ENCODE measurements at regions not wholly inside any gene's neighbourhood (a gene's known extent, or its start where the extent isn't known, plus 50 kb on each side); places are given as distances from the start of the nearest gene placed in this dataset.

GRCh38 chr10:123611243-123611642 lies 54.9 kb upstream of the GPR26 start:
- no peak for ATAC-seq (replicated peaks)
- Mint-ChIP-seq H3K4me3 (no peak overlapping the region), H3K27ac (no peak overlapping the region), H3K9me3 (no peaks in the 10 kb centered on the region), H3K4me1 (no peaks in the 10 kb centered on the region), H3K27me3 (peaks cover 17% of the 10 kb centered on the region), H3K36me3 (ENCODE audit: low read depth) (no peaks in the 10 kb centered on the region)

- peaks cover 15% of the 10 kb centered on the region for H3K27me3 Mint-ChIP-seq
- ATAC-seq (replicated peaks), result no peak
- no peak overlapping the region for H3K4me3 Mint-ChIP-seq
- H3K36me3 Mint-ChIP-seq (ENCODE audit: low read depth), result no peaks in the 10 kb centered on the region
- H3K9me3 Mint-ChIP-seq, result no peaks in the 10 kb centered on the region
- H3K27ac Mint-ChIP-seq, result no peak overlapping the region
- no peaks in the 10 kb centered on the region for H3K4me1 Mint-ChIP-seq
These were observed 54.3 kb upstream of the GPR26 start for GRCh38 chr10:123611876-123612275.

GRCh38 chr10:123613346-123613850 lies 52.8 kb upstream of the GPR26 start:
- H3K27ac Mint-ChIP-seq, result no peak overlapping the region
- peaks cover 7% of the 10 kb centered on the region for H3K27me3 Mint-ChIP-seq
- H3K4me1 Mint-ChIP-seq, result no peaks in the 10 kb centered on the region

GRCh38 chr10:123614888-123615287 lies 51.3 kb upstream of the GPR26 start:
- ATAC-seq (replicated peaks), result no peak
- no peaks in the 10 kb centered on the region for H3K4me1 Mint-ChIP-seq
- peaks cover 9% of the 10 kb centered on the region for H3K27me3 Mint-ChIP-seq
- no peak overlapping the region for H3K27ac Mint-ChIP-seq
- H3K4me3 Mint-ChIP-seq, result no peak overlapping the region
- H3K9me3 Mint-ChIP-seq, result no peaks in the 10 kb centered on the region
- no peaks in the 10 kb centered on the region for H3K36me3 Mint-ChIP-seq (ENCODE audit: low read depth)

More at GRCh38 chr10:123613346-123613850, 52.8 kb upstream of the GPR26 start:
- no peaks in the 10 kb centered on the region for H3K9me3 Mint-ChIP-seq
- no peaks in the 10 kb centered on the region for H3K36me3 Mint-ChIP-seq (ENCODE audit: low read depth)
- no peak overlapping the region for H3K4me3 Mint-ChIP-seq
- ATAC-seq (replicated peaks), result no peak

Data from activated T-helper 17 cell treated with anti-CD3 and anti-CD28 coated beads, Interleukin-2, amount 50 U/mL, for 72 hours (primary cell).